ENCODE measurements at regions not wholly inside any gene's neighbourhood (a gene's known extent, or its start where the extent isn't known, plus 50 kb on each side); places are given as distances from the start of the nearest gene placed in this dataset.
"Not testable (repeated sequence)": the region's sequence is repeated elsewhere in the genome, so short reads cannot be mapped to it uniquely, and the experiment has no call there.

DNA sequence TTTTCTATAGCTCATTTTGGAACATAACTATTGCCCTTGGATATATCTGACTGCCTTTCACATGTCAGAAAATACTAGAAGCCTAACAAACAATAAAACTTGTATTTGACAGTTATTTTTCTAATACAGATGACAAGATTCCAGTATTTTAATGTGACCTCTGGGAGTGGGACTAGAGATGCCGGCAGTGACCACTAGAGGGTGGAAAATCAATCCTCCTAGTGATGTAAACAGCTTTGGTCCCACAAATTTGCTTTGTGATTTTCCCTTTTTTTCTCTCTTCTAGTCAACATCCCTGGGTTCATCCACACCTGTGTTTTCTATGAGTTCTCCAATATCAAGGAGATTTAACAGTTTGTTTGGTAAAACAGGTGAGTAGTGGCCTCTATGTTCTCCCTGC is 615.1 kb downstream of the SPATA31A6 start:
- not testable (repeated sequence) for H3K9me3 ChIP-seq (replicated peaks; ENCODE audit: control insufficient read depth, low read depth, low read length); DNase-seq; H3K4me3 ChIP-seq (ENCODE audit: low read length); H3K36me3 ChIP-seq (ENCODE audit: control insufficient read depth, insufficient read depth, low read length); H3K4me1 ChIP-seq (ENCODE audit: control insufficient read depth, insufficient read depth, low read length); H3K27me3 ChIP-seq (ENCODE audit: control insufficient read depth, insufficient read depth, low read length); H3K27ac ChIP-seq (ENCODE audit: low read length)
- no CpG with 5 or more reads among the region's 1 CpG for WGBS (ENCODE audit: insufficient coverage)

DNA sequence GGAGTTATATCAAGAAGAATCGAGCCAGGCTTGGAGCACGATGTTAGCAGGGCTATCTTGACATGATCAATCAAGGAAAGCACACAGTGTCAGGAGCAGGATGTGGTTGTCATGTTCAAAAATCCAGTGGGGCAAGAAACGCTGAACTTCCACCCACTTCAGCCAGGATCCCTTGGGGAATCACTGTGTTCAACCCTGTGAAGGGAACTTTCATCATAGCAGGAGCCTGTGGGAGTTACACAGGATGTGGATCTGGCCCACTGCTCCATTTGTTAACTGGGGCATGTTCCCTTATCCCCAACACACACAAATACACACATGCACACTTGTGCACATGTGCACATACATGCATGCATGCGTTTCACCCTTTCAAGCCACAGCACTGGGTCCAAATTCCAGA is 619.3 kb downstream of the SPATA31A6 start:
- H3K36me3 ChIP-seq (ENCODE audit: control insufficient read depth, insufficient read depth, low read length); H3K27ac ChIP-seq (ENCODE audit: low read length); H3K27me3 ChIP-seq (ENCODE audit: control insufficient read depth, insufficient read depth, low read length); H3K4me1 ChIP-seq (ENCODE audit: control insufficient read depth, insufficient read depth, low read length); H3K9me3 ChIP-seq (replicated peaks; ENCODE audit: control insufficient read depth, low read depth, low read length); H3K4me3 ChIP-seq (ENCODE audit: low read length); DNase-seq: not testable (repeated sequence)
- WGBS (ENCODE audit: insufficient coverage): 85% methylated on average over 2 of the region's 4 CpGs

DNA sequence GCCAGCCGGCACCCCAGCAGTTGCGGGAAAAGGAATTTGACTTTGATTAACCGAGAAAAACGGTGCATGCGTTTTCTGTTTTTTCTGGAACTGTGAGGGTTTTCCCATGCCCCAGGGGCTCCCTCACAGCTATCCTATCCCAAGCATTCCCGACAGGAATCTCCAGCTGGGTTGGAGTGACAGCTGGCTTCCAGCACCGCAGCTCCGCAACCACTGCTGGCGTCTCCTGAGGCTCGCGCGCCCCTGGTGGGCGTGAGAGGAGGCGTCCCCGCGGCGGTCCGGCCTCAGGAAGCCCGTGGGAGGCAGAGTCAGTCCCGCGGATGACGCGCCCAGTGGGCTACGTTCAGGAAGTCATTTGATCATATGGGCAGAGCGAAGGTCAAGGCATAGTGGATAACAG is 623.2 kb downstream of the SPATA31A6 start:
- not testable (repeated sequence) for H3K27ac ChIP-seq (ENCODE audit: low read length); DNase-seq; H3K4me3 ChIP-seq (ENCODE audit: low read length); H3K9me3 ChIP-seq (replicated peaks; ENCODE audit: control insufficient read depth, low read depth, low read length); H3K4me1 ChIP-seq (ENCODE audit: control insufficient read depth, insufficient read depth, low read length); H3K27me3 ChIP-seq (ENCODE audit: control insufficient read depth, insufficient read depth, low read length); H3K36me3 ChIP-seq (ENCODE audit: control insufficient read depth, insufficient read depth, low read length)
- no CpG with 5 or more reads among the region's 25 CpGs for WGBS (ENCODE audit: insufficient coverage)

DNA sequence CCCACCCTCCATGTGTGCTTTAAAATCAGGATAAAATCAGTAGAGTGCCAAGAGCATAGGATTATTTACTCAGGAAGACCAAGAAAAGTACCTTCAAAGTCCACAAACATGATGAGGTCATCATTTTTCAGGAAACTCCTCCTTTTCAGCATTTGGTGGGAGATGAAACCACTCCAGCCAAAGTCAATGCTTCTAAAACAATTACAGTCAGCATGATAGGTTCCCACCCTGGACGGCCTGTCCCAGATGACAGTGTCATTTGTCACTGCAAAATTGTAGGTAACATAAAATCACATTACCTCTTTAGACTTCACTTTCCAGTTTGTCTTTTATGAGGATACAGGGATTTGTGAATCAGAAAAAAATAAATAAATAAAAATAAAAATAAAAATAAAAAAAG is 638.0 kb downstream of the SPATA31A6 start:
- H3K4me1 ChIP-seq (ENCODE audit: control insufficient read depth, insufficient read depth, low read length); H3K27me3 ChIP-seq (ENCODE audit: control insufficient read depth, insufficient read depth, low read length); H3K27ac ChIP-seq (ENCODE audit: low read length); H3K36me3 ChIP-seq (ENCODE audit: control insufficient read depth, insufficient read depth, low read length); H3K4me3 ChIP-seq (ENCODE audit: low read length); DNase-seq; H3K9me3 ChIP-seq (replicated peaks; ENCODE audit: control insufficient read depth, low read depth, low read length): not testable (repeated sequence)
- no CpG with 5 or more reads among the region's 1 CpG for WGBS (ENCODE audit: insufficient coverage)

DNA sequence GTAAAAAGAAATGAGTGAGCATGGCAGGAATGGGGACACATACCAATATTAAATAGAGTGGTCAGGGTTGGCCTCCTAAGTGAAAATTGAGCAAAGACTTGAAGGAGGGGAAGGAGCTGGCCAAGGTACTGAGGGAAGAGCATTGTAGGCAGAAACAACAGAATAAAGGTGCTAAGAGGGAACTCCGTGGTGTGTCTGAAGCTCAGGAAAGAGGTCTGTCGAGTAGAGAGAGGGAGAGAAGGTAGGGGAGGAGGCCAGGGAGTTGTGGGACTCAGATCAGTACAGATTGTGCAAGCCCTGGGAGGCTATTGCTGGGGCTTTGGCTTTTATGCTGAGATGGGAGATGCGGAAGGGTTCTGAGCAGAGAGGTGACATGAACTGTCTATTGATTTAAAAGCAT is 664.7 kb downstream of the SPATA31A6 start:
- not testable (repeated sequence) for H3K36me3 ChIP-seq (ENCODE audit: control insufficient read depth, insufficient read depth, low read length); H3K4me1 ChIP-seq (ENCODE audit: control insufficient read depth, insufficient read depth, low read length); DNase-seq; H3K9me3 ChIP-seq (replicated peaks; ENCODE audit: control insufficient read depth, low read depth, low read length); H3K27ac ChIP-seq (ENCODE audit: low read length); H3K27me3 ChIP-seq (ENCODE audit: control insufficient read depth, insufficient read depth, low read length); H3K4me3 ChIP-seq (ENCODE audit: low read length)
- WGBS (ENCODE audit: insufficient coverage): no CpG with 5 or more reads among the region's 3 CpGs

DNA sequence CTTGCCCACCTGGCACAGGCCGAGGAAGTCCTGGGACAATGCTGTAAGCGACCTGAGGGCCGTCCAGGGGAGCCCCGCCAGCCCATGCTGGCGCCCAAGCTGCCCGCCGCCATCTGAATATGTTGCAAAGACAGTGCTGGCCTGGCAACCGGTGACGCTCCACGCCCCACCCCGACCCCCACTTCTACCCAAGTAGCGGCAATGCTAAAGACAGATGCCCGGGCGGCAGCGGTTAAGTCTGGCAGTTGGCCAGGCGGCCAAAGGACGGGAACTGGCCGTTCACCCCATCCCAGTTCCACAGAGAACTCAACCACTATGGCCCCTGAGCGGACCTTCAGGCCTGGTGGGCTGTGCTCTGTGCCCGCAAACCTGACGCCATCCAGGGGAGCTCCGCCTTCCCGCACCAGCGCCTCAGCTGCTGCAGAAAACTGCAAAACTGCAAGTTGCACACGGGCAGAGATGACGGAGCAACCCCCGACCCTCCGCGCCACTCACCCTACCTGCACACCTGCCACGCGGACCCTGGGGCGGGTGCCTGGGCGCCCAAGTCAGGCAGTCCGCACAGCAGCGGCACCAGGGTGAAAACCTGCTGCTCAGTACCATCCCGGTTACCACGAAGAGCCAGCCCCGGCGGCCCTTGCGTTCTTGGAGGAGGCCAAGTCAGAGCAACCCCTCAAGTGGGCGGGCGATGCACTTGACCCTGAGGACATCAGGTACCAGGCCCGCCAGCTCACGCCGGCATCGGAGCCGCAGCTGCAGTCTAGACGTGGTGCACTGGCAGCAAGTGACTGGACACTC is 667.6 kb downstream of the SPATA31A6 start:
- H3K27me3 ChIP-seq (ENCODE audit: control insufficient read depth, insufficient read depth, low read length): not testable (repeated sequence)
- 46% methylated on average over 17 of the region's 48 CpGs for WGBS (ENCODE audit: insufficient coverage)

DNA sequence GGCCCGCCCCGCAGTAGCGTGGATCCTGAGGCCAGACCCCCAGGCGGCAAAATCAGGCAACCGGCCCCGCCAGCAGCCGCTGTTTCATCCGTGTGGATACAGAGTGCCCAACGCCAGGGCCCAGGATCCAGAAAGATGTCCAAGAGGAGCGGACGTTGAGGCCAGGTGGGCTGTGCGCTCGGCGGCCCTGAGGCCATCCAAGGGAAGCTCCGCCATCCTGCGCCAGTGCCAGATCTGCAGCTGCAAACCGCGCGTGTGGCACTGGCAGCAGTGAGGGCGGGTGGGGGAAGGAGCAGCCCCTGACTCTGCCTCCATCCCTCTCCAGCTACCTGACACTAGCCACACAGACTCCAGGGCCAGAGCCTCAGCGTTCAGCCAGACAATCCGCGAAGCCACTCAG is 668.2 kb downstream of the SPATA31A6 start:
- 21% methylated on average over 8 of the region's 23 CpGs for WGBS (ENCODE audit: insufficient coverage)
- DNase-seq; H3K36me3 ChIP-seq (ENCODE audit: control insufficient read depth, insufficient read depth, low read length); H3K27me3 ChIP-seq (ENCODE audit: control insufficient read depth, insufficient read depth, low read length); H3K4me1 ChIP-seq (ENCODE audit: control insufficient read depth, insufficient read depth, low read length); H3K4me3 ChIP-seq (ENCODE audit: low read length); H3K27ac ChIP-seq (ENCODE audit: low read length); H3K9me3 ChIP-seq (replicated peaks; ENCODE audit: control insufficient read depth, low read depth, low read length): not testable (repeated sequence)

More for the DNA sequence above, 667.6 kb downstream of the SPATA31A6 start:
- DNase-seq; H3K27ac ChIP-seq (ENCODE audit: low read length); H3K4me3 ChIP-seq (ENCODE audit: low read length); H3K9me3 ChIP-seq (replicated peaks; ENCODE audit: control insufficient read depth, low read depth, low read length); H3K36me3 ChIP-seq (ENCODE audit: control insufficient read depth, insufficient read depth, low read length); H3K4me1 ChIP-seq (ENCODE audit: control insufficient read depth, insufficient read depth, low read length): not testable (repeated sequence)

DNA sequence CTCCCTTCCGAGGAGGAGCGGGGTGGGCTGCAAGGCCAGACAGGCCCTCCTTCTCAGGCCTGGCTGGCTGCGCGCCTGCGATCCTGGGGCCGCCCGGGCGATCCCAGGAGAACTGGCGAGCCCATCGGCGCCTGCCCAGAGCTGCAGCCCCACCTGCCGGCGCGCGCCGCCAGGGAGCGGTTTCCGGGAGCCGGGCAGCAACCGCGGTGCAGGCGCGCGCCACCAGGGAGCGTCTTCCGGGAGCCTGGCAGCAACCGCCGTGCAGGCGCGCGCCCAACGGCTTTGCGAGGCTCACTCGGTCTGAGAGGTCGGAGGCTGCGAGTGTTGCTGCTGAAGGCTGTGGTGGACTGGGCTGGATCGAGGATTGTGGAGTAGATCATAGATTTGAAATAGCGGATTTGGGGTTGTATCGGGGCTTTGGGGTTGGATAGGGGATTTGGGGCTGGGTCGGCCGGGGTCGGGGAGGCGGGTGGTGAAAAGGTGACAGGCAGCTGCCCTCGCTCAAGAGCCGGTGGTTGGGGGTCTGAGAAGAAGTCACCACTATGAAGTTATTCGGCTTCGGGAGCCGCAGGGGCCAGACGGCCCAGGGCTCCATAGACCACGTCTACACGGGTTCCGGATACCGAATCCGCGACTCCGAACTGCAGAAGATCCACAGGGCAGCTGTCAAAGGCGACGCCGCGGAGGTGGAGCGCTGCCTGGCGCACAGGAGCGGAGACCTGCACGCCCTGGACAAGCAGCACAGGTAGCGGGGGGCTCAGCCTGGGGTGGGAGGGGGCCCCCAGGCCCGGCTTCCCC is 668.9 kb downstream of the SPATA31A6 start:
- WGBS (ENCODE audit: insufficient coverage): 12% methylated on average over 46 of the region's 66 CpGs

DNA sequence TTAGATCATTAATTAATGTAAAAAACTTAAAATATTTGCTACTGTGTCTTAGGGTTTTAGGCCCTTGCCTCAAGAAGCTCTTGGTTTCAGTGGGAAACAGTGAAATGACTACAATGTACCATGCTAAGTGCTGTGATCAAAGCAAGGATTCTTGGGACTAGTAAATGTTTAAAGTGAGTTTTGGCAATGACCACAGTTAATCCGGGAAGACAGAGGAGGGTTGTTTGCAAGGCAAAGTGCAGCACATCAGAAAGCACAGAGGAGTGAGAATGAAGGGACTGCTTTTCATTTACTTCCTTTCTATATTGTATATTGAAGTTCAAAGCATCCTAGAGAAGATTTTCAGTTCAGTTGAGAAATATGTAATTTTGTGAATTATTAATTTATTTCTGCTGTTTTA is 676.7 kb downstream of the SPATA31A6 start:
- H3K9me3 ChIP-seq (replicated peaks; ENCODE audit: control insufficient read depth, low read depth, low read length); H3K27ac ChIP-seq (ENCODE audit: low read length); H3K4me1 ChIP-seq (ENCODE audit: control insufficient read depth, insufficient read depth, low read length); DNase-seq; H3K27me3 ChIP-seq (ENCODE audit: control insufficient read depth, insufficient read depth, low read length); H3K36me3 ChIP-seq (ENCODE audit: control insufficient read depth, insufficient read depth, low read length); H3K4me3 ChIP-seq (ENCODE audit: low read length): not testable (repeated sequence)
- no CpG with 5 or more reads among the region's 1 CpG for WGBS (ENCODE audit: insufficient coverage)

More for the DNA sequence above, 668.9 kb downstream of the SPATA31A6 start:
- H3K9me3 ChIP-seq (replicated peaks; ENCODE audit: control insufficient read depth, low read depth, low read length); H3K4me1 ChIP-seq (ENCODE audit: control insufficient read depth, insufficient read depth, low read length); H3K27me3 ChIP-seq (ENCODE audit: control insufficient read depth, insufficient read depth, low read length); H3K4me3 ChIP-seq (ENCODE audit: low read length); H3K36me3 ChIP-seq (ENCODE audit: control insufficient read depth, insufficient read depth, low read length); H3K27ac ChIP-seq (ENCODE audit: low read length): not testable (repeated sequence)
- peak; percentile 0 for DNase-seq

DNA sequence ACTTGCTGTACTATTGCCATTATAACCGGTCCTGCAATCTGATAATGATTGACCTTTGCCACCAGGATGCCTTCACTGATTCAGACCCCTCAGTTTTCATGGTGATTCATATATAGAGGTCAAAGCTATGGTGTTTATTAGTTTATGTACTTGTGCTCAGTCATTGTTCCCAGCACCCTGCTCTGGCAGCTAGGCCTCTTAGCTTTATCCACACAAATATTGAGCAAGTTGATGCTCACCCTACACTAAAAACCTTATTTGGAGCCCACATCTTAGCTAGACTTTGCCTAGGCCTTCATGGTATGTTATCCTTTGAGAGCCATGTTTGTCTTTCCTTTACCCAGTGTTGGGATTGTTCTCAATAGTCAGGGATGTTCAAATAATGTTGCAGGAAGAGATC is 679.0 kb downstream of the SPATA31A6 start:
- no CpG with 5 or more reads among the region's 1 CpG for WGBS (ENCODE audit: insufficient coverage)
- not testable (repeated sequence) for H3K27me3 ChIP-seq (ENCODE audit: control insufficient read depth, insufficient read depth, low read length)

More for the DNA sequence above, 679.0 kb downstream of the SPATA31A6 start:
- DNase-seq; H3K4me1 ChIP-seq (ENCODE audit: control insufficient read depth, insufficient read depth, low read length); H3K27ac ChIP-seq (ENCODE audit: low read length); H3K4me3 ChIP-seq (ENCODE audit: low read length); H3K36me3 ChIP-seq (ENCODE audit: control insufficient read depth, insufficient read depth, low read length); H3K9me3 ChIP-seq (replicated peaks; ENCODE audit: control insufficient read depth, low read depth, low read length): not testable (repeated sequence)

Measured in muscle of leg (tissue), 3 donors.